ENCODE measurements at regions not wholly inside any gene's neighbourhood (a gene's known extent, or its start where the extent isn't known, plus 50 kb on each side); places are given as distances from the start of the nearest gene placed in this dataset.

GRCh38 chrX:14356401-14356800 lies 172.9 kb upstream of the GLRA2 start:
- H3K4me3 ChIP-seq (ENCODE audit: control insufficient read depth, low read depth, low read length): no peak overlapping the region
- DNase-seq (ENCODE audit: low read depth): peak; percentile 88
- TF ChIP-seq CTCF (conservative IDR thresholded peaks at IDR 0.05; ENCODE audit: control insufficient read depth, insufficient read depth, low read depth, low read length): no peak

GRCh38 chrX:14355556-14355955 lies 173.8 kb upstream of the GLRA2 start:
- no peak overlapping the region for H3K4me3 ChIP-seq (ENCODE audit: control insufficient read depth, low read depth, low read length)
- no peak for TF ChIP-seq CTCF (conservative IDR thresholded peaks at IDR 0.05; ENCODE audit: control insufficient read depth, insufficient read depth, low read depth, low read length)

GRCh38 chrX:14354521-14354920 lies 174.8 kb upstream of the GLRA2 start:
- no peak for TF ChIP-seq CTCF (conservative IDR thresholded peaks at IDR 0.05; ENCODE audit: control insufficient read depth, insufficient read depth, low read depth, low read length)
- DNase-seq (ENCODE audit: low read depth): peak; percentile 77
- H3K4me3 ChIP-seq (ENCODE audit: control insufficient read depth, low read depth, low read length): no peak overlapping the region

More at GRCh38 chrX:14355556-14355955, 173.8 kb upstream of the GLRA2 start:
- DNase-seq (ENCODE audit: low read depth): peak; percentile 9

- TF ChIP-seq CTCF (conservative IDR thresholded peaks at IDR 0.05; ENCODE audit: control insufficient read depth, insufficient read depth, low read depth, low read length): no peak
- no peak overlapping the region for H3K4me3 ChIP-seq (ENCODE audit: control insufficient read depth, low read depth, low read length)
- DNase-seq (ENCODE audit: low read depth): peak; percentile 17
These were observed 176.8 kb upstream of the GLRA2 start for GRCh38 chrX:14352511-14352910.

GRCh38 chrX:14351611-14352303 lies 177.6 kb upstream of the GLRA2 start:
- no peak for DNase-seq (ENCODE audit: low read depth)
- H3K4me3 ChIP-seq (ENCODE audit: control insufficient read depth, low read depth, low read length): no peak overlapping the region
- no peak for TF ChIP-seq CTCF (conservative IDR thresholded peaks at IDR 0.05; ENCODE audit: control insufficient read depth, insufficient read depth, low read depth, low read length)

GRCh38 chrX:14347523-14347922 lies 181.8 kb upstream of the GLRA2 start:
- no peak overlapping the region for H3K4me3 ChIP-seq (ENCODE audit: control insufficient read depth, low read depth, low read length)

More at GRCh38 chrX:14347523-14347922, 181.8 kb upstream of the GLRA2 start:
- no peak for DNase-seq (ENCODE audit: low read depth)
- TF ChIP-seq CTCF (conservative IDR thresholded peaks at IDR 0.05; ENCODE audit: control insufficient read depth, insufficient read depth, low read depth, low read length): no peak

All from fibroblast of mammary gland (primary cell).